ENCODE measurements at regions not wholly inside any gene's neighbourhood (a gene's known extent, or its start where the extent isn't known, plus 50 kb on each side); places are given as distances from the start of the nearest gene placed in this dataset.

- no peak overlapping the region for H3K4me3 ChIP-seq (ENCODE audit: low read depth, low read length)
- no peak for DNase-seq (ENCODE audit: low read depth)
Observed at GRCh38 chr17:77534137-77534536, 393.4 kb downstream of the SEC14L1 start.

DNA sequence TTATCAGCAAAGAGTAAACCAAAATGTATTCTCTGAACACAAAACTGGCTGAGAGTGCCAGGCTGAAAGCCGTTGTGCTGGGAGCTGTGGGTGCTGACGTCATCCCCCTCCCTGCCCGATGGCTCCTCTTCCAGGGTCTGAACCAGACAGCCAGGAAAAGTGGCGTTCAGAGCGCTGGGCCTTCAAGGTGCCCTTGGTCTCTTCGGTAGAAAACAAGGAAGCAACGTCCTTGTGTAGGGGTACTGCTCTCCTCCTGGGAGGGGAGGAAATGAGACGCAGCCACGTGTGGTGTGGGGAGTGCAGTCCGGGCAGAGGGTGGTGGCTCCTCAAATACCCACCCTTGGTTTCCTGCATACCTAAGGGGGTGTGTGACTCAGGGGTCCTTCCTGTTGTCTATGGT lies 394.7 kb downstream of the SEC14L1 start:
- DNase-seq (ENCODE audit: low read depth) = no peak
- no peak overlapping the region for H3K4me3 ChIP-seq (ENCODE audit: low read depth, low read length)

GRCh38 chr17:77535892-77536291 lies 395.1 kb downstream of the SEC14L1 start:
- H3K4me3 ChIP-seq (ENCODE audit: low read depth, low read length) = no peak overlapping the region
- DNase-seq (ENCODE audit: low read depth) = no peak

DNA sequence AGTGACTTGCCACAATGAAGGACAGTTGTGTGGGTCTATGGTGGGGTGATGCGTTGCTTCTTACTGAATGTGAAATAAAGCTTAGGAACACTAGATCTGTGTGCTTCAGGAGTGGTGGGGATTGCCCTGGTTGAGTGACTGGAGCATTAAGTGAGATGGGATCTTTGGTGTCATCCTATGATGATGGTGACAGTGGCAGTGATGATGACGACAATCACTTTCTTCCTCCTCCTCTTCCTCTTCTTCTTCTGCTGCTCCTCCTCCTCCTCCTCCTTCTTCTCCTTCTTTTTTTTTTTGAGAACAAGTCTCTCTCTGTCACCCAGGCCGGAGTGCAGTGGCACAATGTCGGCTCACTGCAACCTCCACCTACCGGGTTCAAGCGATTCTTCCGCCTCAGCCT lies 396.8 kb downstream of the SEC14L1 start:
- no peak for DNase-seq (ENCODE audit: low read depth)
- H3K4me3 ChIP-seq (ENCODE audit: low read depth, low read length) = no peak overlapping the region

DNA sequence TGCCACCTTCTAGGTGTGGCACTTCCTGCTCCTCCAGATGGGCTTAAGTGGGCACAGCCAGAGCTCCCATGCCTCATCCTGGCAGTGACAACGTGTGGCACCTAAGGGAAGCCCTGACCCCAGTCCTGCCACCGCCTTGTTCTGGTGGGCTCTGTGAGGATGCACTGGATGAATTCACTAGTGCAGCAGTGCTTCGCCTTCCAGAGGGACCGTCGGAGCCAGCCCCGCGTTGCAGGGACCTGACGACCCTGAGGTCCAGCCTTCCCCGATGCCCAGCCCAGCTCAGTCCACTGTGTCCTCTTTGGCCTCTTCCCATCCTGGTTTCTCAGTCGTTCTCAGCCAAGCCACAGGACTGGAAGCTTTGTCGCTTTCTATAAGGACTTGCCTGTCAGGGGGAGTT lies 399.8 kb downstream of the SEC14L1 start:
- no peak for DNase-seq (ENCODE audit: low read depth)
- H3K4me3 ChIP-seq (ENCODE audit: low read depth, low read length) = no peak overlapping the region

DNA sequence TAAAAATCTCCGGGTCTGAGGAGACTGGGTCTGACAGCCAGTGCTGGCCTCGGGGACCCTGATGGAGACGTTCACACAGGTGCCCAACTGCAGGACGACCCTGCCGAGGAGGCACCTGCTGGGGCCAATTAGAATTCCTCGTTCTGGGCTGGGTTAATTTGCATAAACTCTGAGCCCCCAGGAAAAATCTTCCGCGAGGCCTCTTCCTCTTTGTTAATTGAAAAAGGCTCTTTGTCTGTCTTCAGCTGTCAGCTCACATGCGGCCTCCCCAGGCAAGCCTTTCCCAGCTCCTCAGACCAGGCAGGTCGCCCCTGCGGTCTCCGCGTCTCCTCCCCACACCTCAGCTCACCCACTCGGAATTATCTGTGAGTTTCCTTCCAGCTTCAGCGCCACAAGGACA lies 400.2 kb downstream of the SEC14L1 start:
- no peak overlapping the region for H3K4me3 ChIP-seq (ENCODE audit: low read depth, low read length)
- no peak for DNase-seq (ENCODE audit: low read depth)

DNA sequence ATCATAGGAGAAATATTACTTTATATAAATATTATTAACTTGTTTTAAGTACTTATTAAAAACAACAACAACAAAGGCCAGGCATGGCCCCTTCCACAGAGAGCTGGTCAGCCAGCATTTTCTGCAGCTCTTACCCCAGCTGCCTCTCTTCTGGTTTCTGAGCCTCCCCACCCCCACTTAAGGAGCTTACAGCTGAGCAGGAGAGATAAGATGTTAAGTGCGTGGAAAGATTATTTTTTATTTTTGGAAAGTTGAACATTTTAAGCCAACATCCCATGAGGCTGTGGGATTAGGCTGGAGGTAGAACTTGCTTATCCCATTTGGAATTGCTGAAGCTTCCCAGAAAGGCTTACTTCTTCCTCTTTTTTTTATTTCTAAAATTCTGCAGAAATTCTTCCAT lies 401.2 kb downstream of the SEC14L1 start:
- no peak overlapping the region for H3K4me3 ChIP-seq (ENCODE audit: low read depth, low read length)
- no peak for DNase-seq (ENCODE audit: low read depth)

GRCh38 chr17:77542551-77543490 lies 402.1 kb downstream of the SEC14L1 start:
- no peak overlapping the region for H3K4me3 ChIP-seq (ENCODE audit: low read depth, low read length)
- peak; percentile 36 for DNase-seq (ENCODE audit: low read depth)

DNA sequence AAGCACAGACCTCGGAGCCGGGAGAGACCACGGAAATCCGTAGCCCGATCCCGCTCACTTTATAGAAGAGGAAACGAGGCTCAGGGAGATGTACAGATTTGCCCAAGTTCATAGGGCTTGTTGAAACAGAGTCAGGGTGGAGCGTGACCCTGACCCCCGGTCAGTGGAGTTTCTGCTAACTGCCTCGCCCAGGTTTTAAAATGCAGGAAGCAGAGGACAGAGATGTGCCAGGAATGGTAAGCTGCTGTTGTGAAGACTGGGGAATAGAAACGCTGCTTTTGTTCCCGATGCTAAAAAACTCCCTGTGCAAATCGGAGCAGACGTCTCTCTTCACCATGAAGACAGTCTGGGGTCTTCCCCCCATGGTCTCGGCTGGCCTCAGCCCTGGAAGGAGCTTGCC lies 403.0 kb downstream of the SEC14L1 start:
- no peak overlapping the region for H3K4me3 ChIP-seq (ENCODE audit: low read depth, low read length)
- no peak for DNase-seq (ENCODE audit: low read depth)

- no peak overlapping the region for H3K4me3 ChIP-seq (ENCODE audit: low read depth, low read length)
- DNase-seq (ENCODE audit: low read depth) = no peak
Observed at GRCh38 chr17:77544347-77545110, 403.8 kb downstream of the SEC14L1 start.

- no peak overlapping the region for H3K4me3 ChIP-seq (ENCODE audit: low read depth, low read length)
- DNase-seq (ENCODE audit: low read depth) = no peak
Observed at GRCh38 chr17:77546772-77547241, 406.0 kb downstream of the SEC14L1 start.

- no peak for DNase-seq (ENCODE audit: low read depth)
- H3K4me3 ChIP-seq (ENCODE audit: low read depth, low read length) = no peak overlapping the region
Observed at GRCh38 chr17:77548967-77549366, 408.2 kb downstream of the SEC14L1 start.

GRCh38 chr17:77549726-77550366 lies 408.7 kb upstream of the TNRC6C start:
- no peak overlapping the region for H3K4me3 ChIP-seq (ENCODE audit: low read depth, low read length)
- DNase-seq (ENCODE audit: low read depth) = no peak

DNA sequence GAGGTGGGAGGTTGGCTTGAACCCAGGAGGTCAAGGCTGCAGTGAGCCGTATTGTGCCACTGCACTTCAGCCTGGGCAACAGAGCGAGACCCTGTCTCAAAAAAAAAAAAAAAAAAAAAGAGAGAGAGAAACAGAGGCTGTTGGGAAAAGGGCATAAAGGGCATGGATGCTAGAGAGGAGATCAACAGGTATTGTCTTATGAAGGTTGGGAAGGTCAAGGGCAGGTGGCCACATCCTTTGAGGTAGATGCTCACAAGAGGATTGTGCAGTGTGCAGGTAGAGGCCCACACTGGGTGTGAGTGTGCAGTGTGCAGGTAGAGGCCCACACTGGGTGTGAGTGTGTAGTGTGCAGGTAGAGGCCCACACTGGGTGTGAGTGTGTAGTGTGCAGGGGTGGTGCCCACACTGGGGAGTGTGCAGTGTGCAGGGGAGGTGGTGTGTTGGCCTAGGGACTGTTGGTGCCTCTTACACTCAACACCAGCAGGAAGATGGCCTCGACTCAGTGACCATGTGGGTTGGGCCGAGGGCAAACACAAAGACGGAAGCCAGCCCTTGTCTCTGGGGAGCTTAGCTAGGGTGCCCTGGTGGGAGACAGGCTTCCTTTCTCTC lies 404.9 kb upstream of the TNRC6C start:
- no peak for DNase-seq (ENCODE audit: low read depth)
- no peak overlapping the region for H3K4me3 ChIP-seq (ENCODE audit: low read depth, low read length)

DNA sequence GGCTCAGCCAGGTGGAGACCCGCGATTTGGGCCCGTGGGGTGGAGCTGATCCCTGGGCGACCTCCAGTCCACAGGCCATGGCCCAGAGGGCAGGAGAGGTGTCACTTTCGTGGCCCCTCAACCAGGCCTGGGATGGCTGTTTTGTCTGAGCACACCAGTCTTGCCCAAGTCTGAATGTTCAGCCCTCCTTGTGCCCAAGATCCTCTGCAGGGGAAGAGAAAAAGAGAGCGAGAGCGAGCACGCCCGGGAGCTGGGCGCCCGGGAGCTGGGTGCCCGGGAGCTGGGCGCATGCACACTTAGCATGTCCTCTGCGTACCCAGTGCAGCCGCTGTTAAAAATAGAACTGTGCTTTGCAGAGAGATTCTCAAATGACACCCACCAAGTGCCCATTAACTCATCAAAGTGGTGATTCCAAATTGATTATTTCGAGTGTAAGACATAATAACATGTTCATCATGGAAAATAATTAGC lies 403.3 kb upstream of the TNRC6C start:
- no peak for DNase-seq (ENCODE audit: low read depth)
- H3K4me3 ChIP-seq (ENCODE audit: low read depth, low read length) = no peak overlapping the region

GRCh38 chr17:77555741-77556291 lies 402.7 kb upstream of the TNRC6C start:
- peak; percentile 3 for DNase-seq (ENCODE audit: low read depth)
- no peak overlapping the region for H3K4me3 ChIP-seq (ENCODE audit: low read depth, low read length)

DNA sequence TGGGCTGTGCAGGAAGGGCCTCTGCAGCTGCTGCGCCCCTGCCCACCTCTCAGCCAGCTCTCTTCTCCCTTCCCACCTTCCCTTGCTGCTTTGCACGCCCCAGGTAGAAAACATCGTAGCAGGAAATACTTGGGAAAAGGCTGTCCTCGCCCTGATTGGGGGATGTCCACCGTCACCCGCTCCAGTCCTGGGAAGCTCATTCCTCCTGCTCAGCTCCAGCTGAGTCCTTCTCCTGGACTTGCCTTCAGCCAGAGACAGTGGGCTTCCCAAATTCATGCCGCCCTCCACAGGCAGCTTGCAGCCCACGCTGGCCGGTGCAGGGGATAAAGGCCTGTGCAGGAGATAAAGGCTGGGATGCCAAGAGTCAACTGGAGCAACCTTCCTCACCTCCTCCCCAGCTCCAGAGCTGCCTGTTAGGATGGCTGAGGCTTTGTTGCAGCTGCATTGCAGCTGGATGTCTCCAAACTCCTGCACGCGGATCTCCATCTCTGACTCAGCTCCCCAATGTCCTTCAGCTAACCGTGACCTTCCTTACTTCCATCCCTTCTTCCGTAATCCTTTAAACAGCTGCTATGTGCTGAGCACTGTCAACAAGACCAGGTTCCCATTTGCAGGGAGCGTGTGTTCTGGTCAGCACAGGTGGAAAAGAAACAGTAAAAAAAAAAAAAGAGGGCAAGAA lies 402.0 kb upstream of the TNRC6C start:
- H3K4me3 ChIP-seq (ENCODE audit: low read depth, low read length) = no peak overlapping the region
- no peak for DNase-seq (ENCODE audit: low read depth)

GRCh38 chr17:77558846-77559626 lies 399.5 kb upstream of the TNRC6C start:
- no peak overlapping the region for H3K4me3 ChIP-seq (ENCODE audit: low read depth, low read length)
- DNase-seq (ENCODE audit: low read depth) = no peak

All from skeletal muscle cell (primary cell).